COLO829 (cell line): ENCODE measurements at regions not wholly inside any gene's neighbourhood (a gene's known extent, or its start where the extent isn't known, plus 50 kb on each side); places are given as distances from the start of the nearest gene placed in this dataset.

Source experiments
- DNase-seq: peaks from one replicate; pipeline ENCODE4 v3.0.0; 2012; ENCODE audit warnings: low spot score

- no peak for DNase-seq
Observed at GRCh38 chr10:4196183-4196582, 411.2 kb upstream of the KLF6 start.

GRCh38 chr10:4195213-4195612, 410.2 kb upstream of the KLF6 start:
- no peak for DNase-seq

GRCh38 chr10:4194231-4194630, 409.2 kb upstream of the KLF6 start:
- no peak for DNase-seq

- DNase-seq, result no peak
Observed at GRCh38 chr10:4191894-4192293, 406.9 kb upstream of the KLF6 start.

GRCh38 chr10:4191354-4191753, 406.3 kb upstream of the KLF6 start:
- no peak for DNase-seq

- no peak for DNase-seq
Observed at GRCh38 chr10:4190876-4191275, 405.9 kb upstream of the KLF6 start.

GRCh38 chr10:4189281-4189680, 404.3 kb upstream of the KLF6 start:
- no peak for DNase-seq

GRCh38 chr10:4188406-4188805, 403.4 kb upstream of the KLF6 start:
- no peak for DNase-seq

- no peak for DNase-seq
Observed at GRCh38 chr10:4186849-4187540, 402.0 kb upstream of the KLF6 start.

- no peak for DNase-seq
Observed at GRCh38 chr10:4183761-4184261, 398.8 kb upstream of the KLF6 start.

GRCh38 chr10:4181621-4182049, 396.6 kb upstream of the KLF6 start:
- no peak for DNase-seq

- no peak for DNase-seq
Observed at GRCh38 chr10:4181081-4181480, 396.1 kb upstream of the KLF6 start.

GRCh38 chr10:4177791-4178190, 392.8 kb upstream of the KLF6 start:
- no peak for DNase-seq

GRCh38 chr10:4176500-4177281, 391.7 kb upstream of the KLF6 start:
- DNase-seq, result no peak

GRCh38 chr10:4174197-4174596, 389.2 kb upstream of the KLF6 start:
- no peak for DNase-seq

GRCh38 chr10:4170633-4171314, 385.8 kb upstream of the KLF6 start:
- DNase-seq, result no peak

GRCh38 chr10:4170181-4170580, 385.2 kb upstream of the KLF6 start:
- no peak for DNase-seq

- DNase-seq, result no peak
Observed at GRCh38 chr10:4169448-4169847, 384.4 kb upstream of the KLF6 start.

GRCh38 chr10:4167216-4167615, 382.2 kb upstream of the KLF6 start:
- no peak for DNase-seq

GRCh38 chr10:4162571-4163286, 377.7 kb upstream of the KLF6 start:
- DNase-seq, result no peak

- no peak for DNase-seq
Observed at GRCh38 chr10:4159173-4159572, 374.2 kb upstream of the KLF6 start.

GRCh38 chr10:4154191-4154715, 369.2 kb upstream of the KLF6 start:
- no peak for DNase-seq
